ENCODE measurements at regions not wholly inside any gene's neighbourhood (a gene's known extent, or its start where the extent isn't known, plus 50 kb on each side); places are given as distances from the start of the nearest gene placed in this dataset.

- no peaks in the 10 kb centered on the region for H3K36me3 Mint-ChIP-seq (ENCODE audit: insufficient read depth, unreplicated experiment)
- TF ChIP-seq CTCF (IDR thresholded peaks at IDR 0.05; ENCODE audit: unreplicated experiment) = no peak
- H3K4me3 Mint-ChIP-seq (ENCODE audit: unreplicated experiment) = no peak overlapping the region
- intact Hi-C loops (cut with micrococcal nuclease) = no loop called here
- ChIA-PET POLR2A (no interaction called here), CTCF (interaction anchor here (0.6 to 1.2 kb wide), 3 partner anchors 9 to 677 kb away, joined by 3 read pairs; no protein-coding TSS in a partner anchor)
- H3K27me3 Mint-ChIP-seq (ENCODE audit: insufficient read depth, unreplicated experiment) = no peaks in the 10 kb centered on the region
- no peak overlapping the region for H3K27ac Mint-ChIP-seq (ENCODE audit: low read depth, unreplicated experiment)
- DNase-seq (ENCODE audit: unreplicated experiment) = no peak
- H3K9me3 Mint-ChIP-seq (ENCODE audit: unreplicated experiment) = peaks cover under 1% of the 10 kb centered on the region
- BruUV-seq (replicated peaks) = no TSS peak
- H3K4me1 Mint-ChIP-seq (ENCODE audit: insufficient read depth, unreplicated experiment) = no peaks in the 10 kb centered on the region
These were observed 189.4 kb downstream of the IRX2 start for GRCh38 chr5:2562036-2562435.

GRCh38 chr5:2560435-2560834 lies 191.0 kb downstream of the IRX2 start:
- Mint-ChIP-seq H3K4me3 (ENCODE audit: unreplicated experiment) (no peak overlapping the region), H3K9me3 (ENCODE audit: unreplicated experiment) (peaks cover 9% of the 10 kb centered on the region), H3K36me3 (ENCODE audit: insufficient read depth, unreplicated experiment) (no peaks in the 10 kb centered on the region), H3K27ac (ENCODE audit: low read depth, unreplicated experiment) (no peak overlapping the region), H3K27me3 (ENCODE audit: insufficient read depth, unreplicated experiment) (no peaks in the 10 kb centered on the region), H3K4me1 (ENCODE audit: insufficient read depth, unreplicated experiment) (no peaks in the 10 kb centered on the region)
- ChIA-PET CTCF (interaction anchor here (1.0 kb wide), 1 partner anchor 48 kb away, joined by 3 read pairs; no protein-coding TSS in a partner anchor), POLR2A (interaction anchor here (0.7 kb wide), 1 partner anchor 236 kb away, joined by 3 read pairs; no protein-coding TSS in a partner anchor)
- BruUV-seq (replicated peaks) = no TSS peak
- DNase-seq (ENCODE audit: unreplicated experiment) = no peak
- no peak for TF ChIP-seq CTCF (IDR thresholded peaks at IDR 0.05; ENCODE audit: unreplicated experiment)
- intact Hi-C loops (cut with micrococcal nuclease) = no loop called here

- no TSS peak for BruUV-seq (replicated peaks)
- DNase-seq (ENCODE audit: unreplicated experiment) = no peak
- intact Hi-C loops (cut with micrococcal nuclease) = no loop called here
- Mint-ChIP-seq H3K27ac (ENCODE audit: low read depth, unreplicated experiment) (no peak overlapping the region), H3K4me3 (ENCODE audit: unreplicated experiment) (no peak overlapping the region), H3K36me3 (ENCODE audit: insufficient read depth, unreplicated experiment) (no peaks in the 10 kb centered on the region), H3K4me1 (ENCODE audit: insufficient read depth, unreplicated experiment) (no peaks in the 10 kb centered on the region), H3K27me3 (ENCODE audit: insufficient read depth, unreplicated experiment) (no peaks in the 10 kb centered on the region), H3K9me3 (ENCODE audit: unreplicated experiment) (peaks cover 30% of the 10 kb centered on the region)
- ChIA-PET POLR2A (no interaction called here), CTCF (no interaction called here)
- no peak for TF ChIP-seq CTCF (IDR thresholded peaks at IDR 0.05; ENCODE audit: unreplicated experiment)
These were observed 194.0 kb downstream of the IRX2 start for GRCh38 chr5:2557435-2557834.

- TF ChIP-seq CTCF (IDR thresholded peaks at IDR 0.05; ENCODE audit: unreplicated experiment) = no peak
- no peak overlapping the region for H3K4me3 Mint-ChIP-seq (ENCODE audit: unreplicated experiment)
- ChIA-PET POLR2A (no interaction called here), CTCF (interaction anchor here (0.6 kb wide), 1 partner anchor 498 kb away, joined by 5 read pairs; no protein-coding TSS in a partner anchor)
- no TSS peak for BruUV-seq (replicated peaks)
- H3K36me3 Mint-ChIP-seq (ENCODE audit: insufficient read depth, unreplicated experiment) = no peaks in the 10 kb centered on the region
- intact Hi-C loops (cut with micrococcal nuclease) = no loop called here
- H3K9me3 Mint-ChIP-seq (ENCODE audit: unreplicated experiment) = peaks cover 30% of the 10 kb centered on the region
- H3K4me1 Mint-ChIP-seq (ENCODE audit: insufficient read depth, unreplicated experiment) = no peaks in the 10 kb centered on the region
- no peaks in the 10 kb centered on the region for H3K27me3 Mint-ChIP-seq (ENCODE audit: insufficient read depth, unreplicated experiment)
- no peak for DNase-seq (ENCODE audit: unreplicated experiment)
- H3K27ac Mint-ChIP-seq (ENCODE audit: low read depth, unreplicated experiment) = no peak overlapping the region
These were observed 195.0 kb downstream of the IRX2 start for GRCh38 chr5:2556375-2556966.

Measured in MCF 10A (cell line).